ENCODE measurements at regions not wholly inside any gene's neighbourhood (a gene's known extent, or its start where the extent isn't known, plus 50 kb on each side); places are given as distances from the start of the nearest gene placed in this dataset.

DNA sequence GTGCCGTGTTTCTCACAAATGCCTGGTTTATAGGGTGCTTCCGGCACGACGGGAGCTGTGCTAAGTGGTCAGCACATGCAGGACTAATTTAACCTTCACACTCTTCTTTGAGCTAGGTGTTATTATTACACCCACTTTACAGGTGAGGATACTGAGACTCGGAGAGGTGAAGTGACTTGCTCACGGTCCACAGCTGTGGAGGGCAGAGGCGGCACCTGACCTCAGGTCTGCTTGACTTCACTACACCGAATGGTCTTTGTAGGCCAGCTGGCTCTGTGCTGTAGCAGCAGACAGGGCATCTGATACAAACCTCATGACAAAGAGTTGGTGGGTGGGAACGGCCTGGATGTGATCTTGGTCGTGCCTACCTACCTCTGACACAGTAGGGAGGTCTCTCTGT lies 102.0 kb upstream of the BOD1 start:
- WGBS (ENCODE audit: low lambda C conversion rate, missing lambda C conversion rate): 85% methylated on average over 10 of the region's 10 CpGs
- no peak for DNase-seq (ENCODE audit: low spot score)
- Histone ChIP-seq H4K20me1 (ENCODE audit: insufficient read depth, poor library complexity, severe bottlenecking) (no peaks in the 10 kb centered on the region), H3K36me3 (replicated peaks; ENCODE audit: insufficient read depth, low read depth) (no peaks in the 10 kb centered on the region), H3K4me2 (no peak overlapping the region), H3K9me3 (ENCODE audit: low read depth) (no peaks in the 10 kb centered on the region), H3K4me1 (ENCODE audit: insufficient read depth) (no peaks in the 10 kb centered on the region), H3K27me3 (no peaks in the 10 kb centered on the region), H3K79me2 (no peaks in the 10 kb centered on the region), H3K27ac (no peak overlapping the region), H3K9me2 (replicated peaks; ENCODE audit: insufficient read depth) (no peaks in the 10 kb centered on the region), H3K4me3 (no peak overlapping the region), H2AFZ (no peak overlapping the region)
- TF ChIP-seq EZH2 (IDR thresholded peaks at IDR 0.05; ENCODE audit: borderline replicate concordance) (no peak), EZH2phosphoT487 (IDR thresholded peaks at IDR 0.05; ENCODE audit: low read depth, severe bottlenecking, unreplicated experiment) (no peak)
- TF ChIP-seq, protein P1, sequence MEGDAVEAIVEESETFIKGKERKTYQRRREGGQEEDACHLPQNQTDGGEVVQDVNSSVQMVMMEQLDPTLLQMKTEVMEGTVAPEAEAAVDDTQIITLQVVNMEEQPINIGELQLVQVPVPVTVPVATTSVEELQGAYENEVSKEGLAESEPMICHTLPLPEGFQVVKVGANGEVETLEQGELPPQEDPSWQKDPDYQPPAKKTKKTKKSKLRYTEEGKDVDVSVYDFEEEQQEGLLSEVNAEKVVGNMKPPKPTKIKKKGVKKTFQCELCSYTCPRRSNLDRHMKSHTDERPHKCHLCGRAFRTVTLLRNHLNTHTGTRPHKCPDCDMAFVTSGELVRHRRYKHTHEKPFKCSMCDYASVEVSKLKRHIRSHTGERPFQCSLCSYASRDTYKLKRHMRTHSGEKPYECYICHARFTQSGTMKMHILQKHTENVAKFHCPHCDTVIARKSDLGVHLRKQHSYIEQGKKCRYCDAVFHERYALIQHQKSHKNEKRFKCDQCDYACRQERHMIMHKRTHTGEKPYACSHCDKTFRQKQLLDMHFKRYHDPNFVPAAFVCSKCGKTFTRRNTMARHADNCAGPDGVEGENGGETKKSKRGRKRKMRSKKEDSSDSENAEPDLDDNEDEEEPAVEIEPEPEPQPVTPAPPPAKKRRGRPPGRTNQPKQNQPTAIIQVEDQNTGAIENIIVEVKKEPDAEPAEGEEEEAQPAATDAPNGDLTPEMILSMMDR (IDR thresholded peaks at IDR 0.05; ENCODE audit: poor library complexity): no peak

DNA sequence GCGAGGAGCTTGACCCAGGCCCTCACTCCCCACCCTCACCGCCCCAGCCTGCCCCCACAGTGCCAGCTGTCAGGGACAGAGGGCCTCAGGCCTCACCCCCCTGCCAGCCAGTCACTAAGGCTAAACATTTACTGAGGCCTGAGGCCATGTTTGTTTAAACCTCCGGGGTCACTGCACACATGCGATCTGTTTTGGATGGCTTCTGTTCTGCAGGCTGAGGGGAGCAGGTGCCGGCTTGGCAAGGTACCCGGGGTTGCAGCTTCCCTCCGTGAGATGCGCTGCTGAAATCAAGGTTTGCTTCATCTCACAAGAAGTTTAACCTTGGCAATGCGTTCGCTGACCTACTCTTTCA lies 103.3 kb upstream of the BOD1 start:
- DNase-seq (ENCODE audit: low spot score): peak; percentile 26
- no peak overlapping the region for H3K4me3 ChIP-seq
- H3K27me3 ChIP-seq: no peaks in the 10 kb centered on the region
- no peaks in the 10 kb centered on the region for H3K4me1 ChIP-seq (ENCODE audit: insufficient read depth)
- H3K9me2 ChIP-seq (replicated peaks; ENCODE audit: insufficient read depth): no peaks in the 10 kb centered on the region
- H3K27ac ChIP-seq: peak overlapping the region; percentile 42
- TF ChIP-seq EZH2phosphoT487 (IDR thresholded peaks at IDR 0.05; ENCODE audit: low read depth, severe bottlenecking, unreplicated experiment): no peak
- TF ChIP-seq, protein P1 (IDR thresholded peaks at IDR 0.05; ENCODE audit: poor library complexity): no peak
- TF ChIP-seq EZH2 (IDR thresholded peaks at IDR 0.05; ENCODE audit: borderline replicate concordance): no peak
- H3K79me2 ChIP-seq: no peaks in the 10 kb centered on the region
- no peaks in the 10 kb centered on the region for H4K20me1 ChIP-seq (ENCODE audit: insufficient read depth, poor library complexity, severe bottlenecking)
- no peak overlapping the region for H3K4me2 ChIP-seq
- 61% methylated on average over 10 of the region's 10 CpGs for WGBS (ENCODE audit: low lambda C conversion rate, missing lambda C conversion rate)
- H3K36me3 ChIP-seq (replicated peaks; ENCODE audit: insufficient read depth, low read depth): no peaks in the 10 kb centered on the region
- no peaks in the 10 kb centered on the region for H3K9me3 ChIP-seq (ENCODE audit: low read depth)
- no peak overlapping the region for H2AFZ ChIP-seq

DNA sequence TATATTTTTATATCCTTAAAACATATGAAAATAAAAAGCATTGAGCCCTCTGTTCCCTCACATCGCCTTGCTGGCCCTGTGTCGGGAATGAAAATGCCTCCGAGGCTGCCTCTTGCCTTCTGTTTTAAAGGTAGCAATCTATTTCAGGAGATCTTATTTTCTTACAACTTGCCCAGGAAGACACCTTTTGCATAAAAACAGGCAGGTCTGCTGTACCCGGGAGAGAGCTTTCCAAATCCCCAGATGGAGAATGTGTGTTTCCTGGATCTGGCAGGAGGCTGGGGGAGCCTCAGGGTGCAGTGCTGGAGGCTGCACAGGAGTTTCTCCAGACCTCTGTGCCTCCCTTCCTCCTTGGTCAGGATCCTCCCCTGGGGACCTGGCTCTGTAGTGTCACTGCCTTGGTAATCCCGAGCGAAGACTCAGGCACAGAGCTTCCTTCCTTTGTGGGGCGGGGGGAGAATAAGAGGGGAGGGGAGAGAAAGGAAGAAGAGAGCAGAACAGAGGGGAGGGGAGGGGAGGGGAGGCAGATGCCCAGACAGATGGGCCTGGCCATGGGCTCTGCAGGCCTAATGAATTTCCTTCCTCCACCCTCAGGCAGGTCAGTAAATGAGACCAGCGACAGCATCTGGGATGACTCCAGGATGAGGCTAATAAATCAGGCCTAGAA lies 104.0 kb upstream of the BOD1 start:
- H3K9me2 ChIP-seq (replicated peaks; ENCODE audit: insufficient read depth): no peaks in the 10 kb centered on the region
- no peaks in the 10 kb centered on the region for H3K9me3 ChIP-seq (ENCODE audit: low read depth)
- no peak overlapping the region for H2AFZ ChIP-seq
- 61% methylated on average over 8 of the region's 8 CpGs for WGBS (ENCODE audit: low lambda C conversion rate, missing lambda C conversion rate)
- H3K27me3 ChIP-seq: no peaks in the 10 kb centered on the region
- H3K79me2 ChIP-seq: no peaks in the 10 kb centered on the region
- no peaks in the 10 kb centered on the region for H4K20me1 ChIP-seq (ENCODE audit: insufficient read depth, poor library complexity, severe bottlenecking)
- H3K36me3 ChIP-seq (replicated peaks; ENCODE audit: insufficient read depth, low read depth): no peaks in the 10 kb centered on the region
- H3K27ac ChIP-seq: no peak overlapping the region
- no peaks in the 10 kb centered on the region for H3K4me1 ChIP-seq (ENCODE audit: insufficient read depth)
- DNase-seq (ENCODE audit: low spot score): no peak
- TF ChIP-seq EZH2phosphoT487 (IDR thresholded peaks at IDR 0.05; ENCODE audit: low read depth, severe bottlenecking, unreplicated experiment): no peak
- TF ChIP-seq, protein P1 (IDR thresholded peaks at IDR 0.05; ENCODE audit: poor library complexity): no peak
- TF ChIP-seq EZH2 (IDR thresholded peaks at IDR 0.05; ENCODE audit: borderline replicate concordance): no peak
- no peak overlapping the region for H3K4me2 ChIP-seq
- no peak overlapping the region for H3K4me3 ChIP-seq

Data from hepatocyte (in vitro differentiated cells).